Lower lobe of right lung (tissue), 2 donors: ENCODE measurements at regions not wholly inside any gene's neighbourhood (a gene's known extent, or its start where the extent isn't known, plus 50 kb on each side); places are given as distances from the start of the nearest gene placed in this dataset.

Source experiments
- ATAC-seq, 2 donors: fragments of 200-7000 bp; cut with Tn5 transposase; one replicate each; pipeline ENCODE4 v1.9.1; 2020 to 2022; ENCODE audit warnings: mild to moderate bottlenecking in 2 of 2, moderate library complexity in 2 of 2
- DNase-seq: peaks from one replicate; pipeline ENCODE4 v3.0.0-alpha.2; 2020
- H3K27ac ChIP-seq: fragments of 200-600 bp; one replicate; pipeline ENCODE4 v1.8.0; 2022
- H3K27me3 ChIP-seq: fragments of 200-600 bp; one replicate; pipeline ENCODE4 v1.8.0; 2022; ENCODE audit warnings: low read depth
- H3K36me3 ChIP-seq: fragments of 200-600 bp; one replicate; pipeline ENCODE4 v1.8.0; 2022; ENCODE audit warnings: mild to moderate bottlenecking
- H3K4me1 ChIP-seq: fragments of 200-600 bp; one replicate; pipeline ENCODE4 v1.8.0; 2022
- H3K4me3 ChIP-seq: fragments of 200-600 bp; one replicate; pipeline ENCODE4 v1.8.0; 2022; ENCODE audit warnings: mild to moderate bottlenecking
- H3K9me3 ChIP-seq: fragments of 200-600 bp; one replicate; pipeline ENCODE4 v1.8.0; 2022
- CTCF ChIP-seq: fragments of 200-600 bp; IDR thresholded peaks from one replicate; pipeline ENCODE4 v1.8.0; 2022; ENCODE audit warnings: antibody characterized with exemption, mild to moderate bottlenecking
- intact Hi-C: fragments of 100-400 bp; cut with DNase I; formaldehyde crosslinking; loops from one replicate; pipeline ENCODE4 v1.11.0; 2022
- donor health status: DM: no; HTN: yes; CAD: no; lungs with severe emphysema.

GRCh38 chr14:62453226-62453625 is 592.0 kb downstream of the KCNH5 start:
- no peak for TF ChIP-seq CTCF
- Histone ChIP-seq H3K27ac (no peak overlapping the region), H3K4me3 (no peak overlapping the region), H3K36me3 (no peaks in the 10 kb centered on the region), H3K9me3 (no peaks in the 10 kb centered on the region), H3K4me1 (no peaks in the 10 kb centered on the region), H3K27me3 (no peaks in the 10 kb centered on the region)
- intact Hi-C loops: no loop called here
- ATAC-seq: no peak
- no peak for DNase-seq

DNA sequence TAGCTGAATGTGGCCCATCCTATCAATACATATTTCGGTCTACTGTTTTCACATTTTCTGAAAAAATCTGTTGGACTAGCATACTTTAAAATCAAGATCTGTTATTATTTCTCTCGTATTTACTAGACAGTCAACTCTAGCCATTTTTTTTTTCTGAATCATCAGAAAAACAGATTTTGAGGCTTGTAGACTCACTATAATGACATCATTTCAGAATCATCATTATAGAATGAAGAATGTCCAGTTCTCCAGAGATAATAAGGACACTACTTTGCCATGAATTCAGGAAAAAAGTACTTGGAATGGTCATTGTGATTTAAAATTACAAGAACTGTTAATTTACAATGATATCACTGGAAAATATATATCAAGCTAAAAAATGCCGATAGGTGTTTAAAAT is 589.8 kb downstream of the KCNH5 start:
- no peaks in the 10 kb centered on the region for H3K36me3 ChIP-seq
- no peak overlapping the region for H3K27ac ChIP-seq
- H3K4me1 ChIP-seq: no peaks in the 10 kb centered on the region
- ATAC-seq: no peak
- no peak for DNase-seq
- H3K4me3 ChIP-seq: no peak overlapping the region
- TF ChIP-seq CTCF: no peak
- intact Hi-C loops: no loop called here
- H3K9me3 ChIP-seq: no peaks in the 10 kb centered on the region
- no peaks in the 10 kb centered on the region for H3K27me3 ChIP-seq

DNA sequence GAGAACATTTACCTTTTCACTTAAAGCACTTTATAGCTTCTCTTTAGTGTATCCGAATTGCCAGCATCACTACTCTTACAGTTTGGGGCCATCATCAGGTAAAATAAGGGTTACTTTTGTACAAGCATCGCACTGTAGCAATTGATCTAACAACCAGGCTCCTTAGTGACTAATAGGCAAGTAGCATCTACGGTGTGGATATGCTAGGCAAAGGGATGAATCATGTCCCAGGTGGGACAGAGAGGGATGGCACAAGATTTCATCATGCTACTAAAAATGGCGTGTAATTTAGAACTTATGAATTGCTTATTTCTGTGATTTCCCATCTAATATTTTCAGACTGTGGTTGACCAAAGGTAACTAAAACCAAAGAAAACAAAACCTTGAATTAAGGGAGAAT is 582.3 kb downstream of the KCNH5 start:
- no peaks in the 10 kb centered on the region for H3K4me1 ChIP-seq
- H3K27ac ChIP-seq: no peak overlapping the region
- H3K36me3 ChIP-seq: no peaks in the 10 kb centered on the region
- H3K9me3 ChIP-seq: no peaks in the 10 kb centered on the region
- intact Hi-C loops: no loop called here
- DNase-seq: no peak
- no peak overlapping the region for H3K4me3 ChIP-seq
- H3K27me3 ChIP-seq: no peaks in the 10 kb centered on the region
- TF ChIP-seq CTCF: no peak
- no peak for ATAC-seq

DNA sequence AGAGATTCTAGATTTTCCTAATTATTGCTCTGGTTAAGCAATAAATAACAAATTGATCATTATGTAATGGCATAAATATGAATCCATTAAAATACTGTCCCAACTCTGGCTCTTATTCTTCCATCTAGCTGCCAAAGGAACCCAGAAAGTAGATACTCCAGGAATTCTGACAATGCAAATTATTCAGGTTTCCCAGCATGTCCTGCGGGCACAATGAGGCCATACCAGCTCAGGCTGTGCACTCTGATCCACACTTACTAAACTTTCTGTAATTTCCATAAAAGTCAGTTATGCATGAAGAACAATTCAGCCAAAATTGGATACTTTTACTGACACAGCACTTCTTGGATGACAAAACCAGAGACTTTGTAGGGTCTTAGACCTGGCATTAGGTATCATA is 576.3 kb downstream of the KCNH5 start:
- no peak overlapping the region for H3K4me3 ChIP-seq
- no peaks in the 10 kb centered on the region for H3K9me3 ChIP-seq
- H3K4me1 ChIP-seq: no peaks in the 10 kb centered on the region
- H3K36me3 ChIP-seq: no peaks in the 10 kb centered on the region
- ATAC-seq (no peak), DNase-seq (no peak)
- TF ChIP-seq CTCF: no peak
- no peaks in the 10 kb centered on the region for H3K27me3 ChIP-seq
- intact Hi-C loops: no loop called here
- no peak overlapping the region for H3K27ac ChIP-seq

GRCh38 chr14:62470935-62471334 is 574.3 kb downstream of the KCNH5 start:
- no peak overlapping the region for H3K4me3 ChIP-seq
- H3K9me3 ChIP-seq: no peaks in the 10 kb centered on the region
- ATAC-seq: no peak
- no peak overlapping the region for H3K27ac ChIP-seq
- intact Hi-C loops: no loop called here
- H3K4me1 ChIP-seq: no peaks in the 10 kb centered on the region
- H3K36me3 ChIP-seq: no peaks in the 10 kb centered on the region
- DNase-seq: no peak
- TF ChIP-seq CTCF: no peak
- no peaks in the 10 kb centered on the region for H3K27me3 ChIP-seq

DNA sequence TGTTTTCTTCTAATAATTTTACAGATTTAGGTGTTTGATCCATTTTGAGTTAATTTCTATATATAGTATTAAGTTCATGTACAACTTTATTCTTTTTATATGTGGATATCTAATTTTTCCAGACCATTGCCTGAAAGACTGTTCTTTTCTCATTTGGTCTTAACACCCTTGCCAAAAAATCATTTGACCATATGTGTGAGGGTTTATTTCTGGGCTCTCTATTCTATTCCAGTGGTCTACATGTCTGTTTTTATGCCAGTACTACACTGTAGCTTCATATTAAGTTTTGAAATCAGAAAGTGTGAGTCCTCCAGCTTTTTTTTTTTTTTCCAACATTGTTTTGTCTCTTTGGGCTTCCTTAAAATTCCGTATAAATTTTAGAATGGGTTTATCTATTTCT is 554.1 kb downstream of the KCNH5 start:
- no peak for DNase-seq
- H3K27me3 ChIP-seq: no peaks in the 10 kb centered on the region
- H3K4me3 ChIP-seq: no peak overlapping the region
- no peaks in the 10 kb centered on the region for H3K4me1 ChIP-seq
- intact Hi-C loops: no loop called here
- TF ChIP-seq CTCF: no peak
- H3K9me3 ChIP-seq: no peaks in the 10 kb centered on the region
- no peak overlapping the region for H3K27ac ChIP-seq
- ATAC-seq: no peak
- H3K36me3 ChIP-seq: no peaks in the 10 kb centered on the region
